ENCODE measurements at regions not wholly inside any gene's neighbourhood (a gene's known extent, or its start where the extent isn't known, plus 50 kb on each side); places are given as distances from the start of the nearest gene placed in this dataset.

DNA sequence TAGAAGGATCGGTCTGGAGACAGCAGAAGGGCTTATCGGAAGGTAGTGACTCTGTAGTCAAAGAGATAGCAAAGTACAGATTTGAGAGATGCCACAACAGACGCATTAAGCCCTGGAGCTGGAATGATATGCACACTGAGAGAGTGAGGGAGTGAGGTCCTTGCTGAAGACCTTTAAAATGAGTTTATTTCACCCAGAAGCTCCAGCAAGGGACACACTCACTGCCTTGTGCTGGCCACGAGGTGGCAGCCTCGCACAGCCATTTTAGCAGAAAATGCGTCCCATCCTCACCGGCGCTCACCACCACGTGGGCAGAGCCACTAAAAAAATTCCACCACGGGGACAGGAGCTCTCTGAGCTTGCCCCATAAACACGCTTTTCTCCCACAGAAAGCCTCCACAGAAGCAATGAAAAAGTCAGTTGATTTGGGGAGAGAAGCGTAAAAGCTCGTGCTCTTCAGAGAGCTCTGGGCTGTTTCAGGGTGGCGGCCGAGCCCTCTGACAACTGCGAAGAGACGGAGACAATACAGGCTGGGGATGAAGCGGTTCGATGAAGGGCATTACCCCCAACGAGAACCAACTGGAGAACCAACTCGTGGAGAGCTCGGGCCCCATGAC, 163.0 kb upstream of the KLF14 start:
- WGBS (ENCODE audit: insufficient coverage), result 62% methylated on average over 20 of the region's 22 CpGs
- peaks cover 71% of the 10 kb centered on the region for H3K4me1 Mint-ChIP-seq
- Histone ChIP-seq H3K4me3 (ENCODE audit: control extremely low read depth in 1 of 5, extremely low read depth in 1 of 5, insufficient read depth in 1 of 5, low read depth in 2 of 5, low read length in 4 of 5) (no peak overlapping the region), H3K9ac (ENCODE audit: low read length) (no peak overlapping the region), H3K4me1 (ENCODE audit: control insufficient read depth in 2 of 2, insufficient read depth in 2 of 2, low read length in 2 of 2) (peaks cover 23 to 54% of the 10 kb centered on the region in 2 donors), H3K4me2 (replicated peaks; ENCODE audit: low read depth, low read length, poor library complexity, severe bottlenecking) (no peak overlapping the region), H3K9me3 (ENCODE audit: control extremely low read depth in 1 of 3, control insufficient read depth in 2 of 3, insufficient read depth in 1 of 3, low read length in 2 of 3) (no peaks in the 10 kb centered on the region), H2AFZ (ENCODE audit: insufficient read depth, low read depth, low read length, poor library complexity, severe bottlenecking) (no peak overlapping the region), H3K27ac (ENCODE audit: low read length in 2 of 2) (peak overlapping the region in 1 of 2 donors; percentile 21), H3K27me3 (replicated peaks in 1 of 4; ENCODE audit: control extremely low read depth in 1 of 4, control insufficient read depth in 3 of 4, insufficient read depth in 4 of 4, low read length in 3 of 4) (no peaks in the 10 kb centered on the region), H3K36me3 (replicated peaks in 1 of 2; ENCODE audit: control extremely low read depth in 1 of 2, control insufficient read depth in 1 of 2, extremely low read depth in 1 of 2, insufficient read depth in 2 of 2, low read length in 1 of 2) (peaks cover 2 to 44% of the 10 kb centered on the region in 2 experiments), H3K79me2 (ENCODE audit: control insufficient read depth, insufficient read depth, low read length) (peaks cover 83% of the 10 kb centered on the region), H4K20me1 (ENCODE audit: control insufficient read depth, insufficient read depth, low read length, poor library complexity, severe bottlenecking) (peaks cover 65% of the 10 kb centered on the region)
- ChIA-PET POLR2A (interaction anchor here (0.6 to 1.5 kb wide), 4 partner anchors 17 to 526 kb away, joined by 3 to 5 read pairs (median 4); no protein-coding TSS in a partner anchor), CTCF (interaction anchor here (0.6 to 6.6 kb wide), 75 partner anchors 9 to 575 kb away, joined by 3 to 131 read pairs (median 5); no protein-coding TSS in a partner anchor)
- intact Hi-C loops (cut with micrococcal nuclease), result loop anchor here (1.0 to 5.0 kb wide), 6 partner anchors 16 to 527 kb away; no protein-coding TSS in a partner anchor
- H3K4me3 Mint-ChIP-seq, result peak overlapping the region; percentile 30
- TF ChIP-seq, protein P1, sequence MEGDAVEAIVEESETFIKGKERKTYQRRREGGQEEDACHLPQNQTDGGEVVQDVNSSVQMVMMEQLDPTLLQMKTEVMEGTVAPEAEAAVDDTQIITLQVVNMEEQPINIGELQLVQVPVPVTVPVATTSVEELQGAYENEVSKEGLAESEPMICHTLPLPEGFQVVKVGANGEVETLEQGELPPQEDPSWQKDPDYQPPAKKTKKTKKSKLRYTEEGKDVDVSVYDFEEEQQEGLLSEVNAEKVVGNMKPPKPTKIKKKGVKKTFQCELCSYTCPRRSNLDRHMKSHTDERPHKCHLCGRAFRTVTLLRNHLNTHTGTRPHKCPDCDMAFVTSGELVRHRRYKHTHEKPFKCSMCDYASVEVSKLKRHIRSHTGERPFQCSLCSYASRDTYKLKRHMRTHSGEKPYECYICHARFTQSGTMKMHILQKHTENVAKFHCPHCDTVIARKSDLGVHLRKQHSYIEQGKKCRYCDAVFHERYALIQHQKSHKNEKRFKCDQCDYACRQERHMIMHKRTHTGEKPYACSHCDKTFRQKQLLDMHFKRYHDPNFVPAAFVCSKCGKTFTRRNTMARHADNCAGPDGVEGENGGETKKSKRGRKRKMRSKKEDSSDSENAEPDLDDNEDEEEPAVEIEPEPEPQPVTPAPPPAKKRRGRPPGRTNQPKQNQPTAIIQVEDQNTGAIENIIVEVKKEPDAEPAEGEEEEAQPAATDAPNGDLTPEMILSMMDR (IDR thresholded peaks at IDR 0.05), result peak; percentile 83
- TF ChIP-seq EZH2 (IDR thresholded peaks at IDR 0.05; ENCODE audit: borderline replicate concordance, insufficient read depth, low read depth, low read length, poor library complexity, severe bottlenecking), result no peak
- H3K27ac Mint-ChIP-seq, result peak overlapping the region; percentile 84
- ATAC-seq (ENCODE audit: low read depth), result peak; percentile 77
- no peaks in the 10 kb centered on the region for H3K27me3 Mint-ChIP-seq
- DNase-seq, result peak; percentile 85
- H3K9me3 Mint-ChIP-seq (ENCODE audit: insufficient read depth), result no peaks in the 10 kb centered on the region

Measured in B cell (primary cell).